ENCODE measurements at regions not wholly inside any gene's neighbourhood (a gene's known extent, or its start where the extent isn't known, plus 50 kb on each side); places are given as distances from the start of the nearest gene placed in this dataset.

- Histone ChIP-seq H3K4me1 (ENCODE audit: control insufficient read depth, extremely low read depth, insufficient read depth, low read length) (peaks cover 5% of the 10 kb centered on the region), H3K9me3 (replicated peaks; ENCODE audit: control insufficient read depth, insufficient read depth, low read length) (no peaks in the 10 kb centered on the region), H3K36me3 (ENCODE audit: control insufficient read depth in 2 of 2, extremely low read depth in 1 of 2, insufficient read depth in 2 of 2, low read length in 2 of 2) (no peaks in the 10 kb centered on the region), H3K9ac (replicated peaks; ENCODE audit: extremely low read depth, insufficient read depth, low read length) (no peak overlapping the region), H2AFZ (ENCODE audit: low read depth, low read length) (no peak overlapping the region), H4K20me1 (replicated peaks; ENCODE audit: control insufficient read depth, extremely low read depth, insufficient read depth, low read length) (no peaks in the 10 kb centered on the region), H3K4me2 (ENCODE audit: insufficient read depth, low read length) (no peak overlapping the region), H3K27ac (ENCODE audit: insufficient read depth, low read depth, low read length) (no peak overlapping the region), H3K79me2 (ENCODE audit: control insufficient read depth, insufficient read depth, low read length) (no peaks in the 10 kb centered on the region), H3K27me3 (ENCODE audit: control insufficient read depth in 2 of 2, insufficient read depth in 2 of 2, low read length in 2 of 2) (no peaks in the 10 kb centered on the region), H3K4me3 (replicated peaks in 1 of 3; ENCODE audit: insufficient read depth in 1 of 3, low read depth in 1 of 3, low read length in 3 of 3) (no peak overlapping the region), H3K9me1 (replicated peaks; ENCODE audit: control insufficient read depth, extremely low read depth, insufficient read depth, low read length) (no peaks in the 10 kb centered on the region)
- TF ChIP-seq POLR2AphosphoS5 (IDR thresholded peaks at IDR 0.05; ENCODE audit: insufficient read depth, low read depth, low read length) (no peak), FOS (IDR thresholded peaks at IDR 0.05; ENCODE audit: borderline replicate concordance, insufficient read depth, low read length) (no peak), POLR2A (IDR thresholded peaks at IDR 0.05; ENCODE audit: low read depth, low read length) (no peak), EZH2 (IDR thresholded peaks at IDR 0.05; ENCODE audit: borderline replicate concordance, low read depth, low read length, severe bottlenecking) (no peak), GATA2 (IDR thresholded peaks at IDR 0.05; ENCODE audit: insufficient read depth, insufficient read length, low read depth, low read length) (no peak), JUN (IDR thresholded peaks at IDR 0.05; ENCODE audit: borderline replicate concordance, insufficient read depth, insufficient read length, low read depth) (no peak), MYC (IDR thresholded peaks at IDR 0.05; ENCODE audit: low read depth, low read length) (no peak)
- TF ChIP-seq, protein P1, sequence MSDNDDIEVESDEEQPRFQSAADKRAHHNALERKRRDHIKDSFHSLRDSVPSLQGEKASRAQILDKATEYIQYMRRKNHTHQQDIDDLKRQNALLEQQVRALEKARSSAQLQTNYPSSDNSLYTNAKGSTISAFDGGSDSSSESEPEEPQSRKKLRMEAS (IDR thresholded peaks at IDR 0.05; ENCODE audit: insufficient read depth, insufficient read length) = no peak
- TF ChIP-seq, protein P2, sequence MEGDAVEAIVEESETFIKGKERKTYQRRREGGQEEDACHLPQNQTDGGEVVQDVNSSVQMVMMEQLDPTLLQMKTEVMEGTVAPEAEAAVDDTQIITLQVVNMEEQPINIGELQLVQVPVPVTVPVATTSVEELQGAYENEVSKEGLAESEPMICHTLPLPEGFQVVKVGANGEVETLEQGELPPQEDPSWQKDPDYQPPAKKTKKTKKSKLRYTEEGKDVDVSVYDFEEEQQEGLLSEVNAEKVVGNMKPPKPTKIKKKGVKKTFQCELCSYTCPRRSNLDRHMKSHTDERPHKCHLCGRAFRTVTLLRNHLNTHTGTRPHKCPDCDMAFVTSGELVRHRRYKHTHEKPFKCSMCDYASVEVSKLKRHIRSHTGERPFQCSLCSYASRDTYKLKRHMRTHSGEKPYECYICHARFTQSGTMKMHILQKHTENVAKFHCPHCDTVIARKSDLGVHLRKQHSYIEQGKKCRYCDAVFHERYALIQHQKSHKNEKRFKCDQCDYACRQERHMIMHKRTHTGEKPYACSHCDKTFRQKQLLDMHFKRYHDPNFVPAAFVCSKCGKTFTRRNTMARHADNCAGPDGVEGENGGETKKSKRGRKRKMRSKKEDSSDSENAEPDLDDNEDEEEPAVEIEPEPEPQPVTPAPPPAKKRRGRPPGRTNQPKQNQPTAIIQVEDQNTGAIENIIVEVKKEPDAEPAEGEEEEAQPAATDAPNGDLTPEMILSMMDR (IDR thresholded peaks at IDR 0.05; ENCODE audit: extremely low read depth in 1 of 2, insufficient read depth in 1 of 2, low read depth in 1 of 2, low read length in 2 of 2) = no peak
- POLR2A ChIA-PET = no interaction called here
- FAIRE-seq (no peak), DNase-seq (ENCODE audit: low read depth, low spot score) (no peak)
- CTCF ChIA-PET = no interaction called here
- BruUV-seq (replicated peaks) = no TSS peak
- intact Hi-C loops (cut with micrococcal nuclease) (no loop called here), dilution Hi-C loops (cut with MboI; ENCODE audit: extremely low pct_ligation_motif_present, low sequenced_read_pairs) (no loop called here)
Measured at GRCh38 chr7:66464059-66464458, 164.6 kb upstream of the KCTD7 start.
